Stimulated activated CD4-positive, alpha-beta T cell treated with anti-CD3 and anti-CD28 coated beads, TNF-alpha, amount 100 ng/mL, for 24 hours (primary cell): ENCODE measurements at regions not wholly inside any gene's neighbourhood (a gene's known extent, or its start where the extent isn't known, plus 50 kb on each side); places are given as distances from the start of the nearest gene placed in this dataset.

Experiments
- DNase-seq, 3 experiments: peaks; one replicate each; pipeline ENCODE4 v3.0.0-alpha.2; 2020; ENCODE audit warnings: low read depth in 3 of 3

GRCh38 chr10:29692121-29692539, 57.4 kb upstream of the SVIL start:
- no peak for DNase-seq

- DNase-seq = no peak
These were observed 56.8 kb upstream of the SVIL start for GRCh38 chr10:29691564-29692072.

GRCh38 chr10:29689001-29689400, 54.2 kb upstream of the SVIL start:
- peak in 1 of 3 experiments; percentile 8 for DNase-seq

GRCh38 chr10:29688230-29688661, 53.5 kb upstream of the SVIL start:
- no peak for DNase-seq

- DNase-seq = no peak
These were observed 52.8 kb upstream of the SVIL start for GRCh38 chr10:29687421-29688164.

GRCh38 chr10:29685506-29685905, 50.7 kb upstream of the SVIL start:
- no peak for DNase-seq
